CD4-positive, alpha-beta T cell (primary cell): ENCODE measurements at regions not wholly inside any gene's neighbourhood (a gene's known extent, or its start where the extent isn't known, plus 50 kb on each side); places are given as distances from the start of the nearest gene placed in this dataset.

Experiments used
- ATAC-seq: fragments of 200-7000 bp; cut with Tn5 transposase; one replicate; pipeline ENCODE4 v1.10.0; 2022; ENCODE audit warnings: mild to moderate bottlenecking; ENCODE audit not compliant: poor library complexity
- CTCF ChIA-PET: fragments of 350-600 bp; sonication (Branson Sonifier 250); formaldehyde crosslinking; loops from one replicate; lab custom pipeline; 2021; ENCODE audit warnings: antibody characterized with exemption, inconsistent platforms; lab: Charles Lee
- POLR2A ChIA-PET: fragments of 350-600 bp; sonication (Branson Sonifier 250); formaldehyde crosslinking; loops from one replicate; lab custom pipeline; 2021; ENCODE audit warnings: antibody characterized with exemption, inconsistent platforms; lab: Charles Lee
- DNase-seq, 14 experiments: peaks; one replicate each; pipeline ENCODE4 v3.0.0-alpha.2; 2013 to 2020; ENCODE audit warnings: mixed read lengths in 2 of 14
- H3K27ac ChIP-seq, 2 donors: one replicate each; pipeline versions ENCODE4 v1.5.1 to v1.7.0; 2013; ENCODE audit warnings: low read length in 2 of 2, low read depth in 1 of 2, mild to moderate bottlenecking in 1 of 2
- H3K27me3 ChIP-seq, 2 experiments: 1 replicate in 1 of 2; 2 replicates in 1 of 2; pipeline versions ENCODE4 v1.6.1 to v1.7.0; 2013; ENCODE audit warnings: low read length in 2 of 2, control low read depth in 1 of 2, mild to moderate bottlenecking in 1 of 2, moderate library complexity in 1 of 2; ENCODE audit not compliant: insufficient read depth in 2 of 2, control insufficient read depth in 1 of 2
- H3K36me3 ChIP-seq: one replicate; pipeline ENCODE4 v1.6.1; 2013; ENCODE audit warnings: low read length, control low read depth; ENCODE audit not compliant: insufficient read depth
- H3K4me1 ChIP-seq: one replicate; pipeline ENCODE4 v1.6.1; 2013; ENCODE audit warnings: low read length, control low read depth; ENCODE audit not compliant: insufficient read depth
- H3K4me3 ChIP-seq: one replicate; pipeline ENCODE4 v1.5.1; 2013; ENCODE audit warnings: mild to moderate bottlenecking, low read length, moderate library complexity
- H3K9me3 ChIP-seq, 2 experiments: 1 replicate in 1 of 2; 2 replicates in 1 of 2; pipeline versions ENCODE4 v1.6.1 to v1.7.0; 2013; ENCODE audit warnings: low read length in 2 of 2, mild to moderate bottlenecking in 2 of 2, control low read depth in 1 of 2, moderate library complexity in 1 of 2; ENCODE audit not compliant: control insufficient read depth in 1 of 2, insufficient read depth in 1 of 2
- H3K27ac Mint-ChIP-seq: one replicate; pipeline ENCODE4 v1.8.0; 2020; ENCODE audit warnings: mixed read lengths
- H3K27me3 Mint-ChIP-seq: one replicate; pipeline ENCODE4 v1.8.0; 2021; ENCODE audit warnings: mixed read lengths
- H3K36me3 Mint-ChIP-seq: one replicate; pipeline ENCODE4 v1.8.0; 2021; ENCODE audit warnings: low read depth, mixed read lengths
- H3K4me1 Mint-ChIP-seq: one replicate; pipeline ENCODE4 v1.8.0; 2021; ENCODE audit warnings: low read depth, mixed read lengths
- H3K4me3 Mint-ChIP-seq: one replicate; pipeline ENCODE4 v1.8.0; 2020; ENCODE audit warnings: mild to moderate bottlenecking, mixed read lengths
- H3K9me3 Mint-ChIP-seq: one replicate; pipeline ENCODE4 v1.8.0; 2020; ENCODE audit warnings: mixed read lengths
- intact Hi-C, 2 experiments: fragments of 100-400 bp; cut with DNase I in 1 of 2; cut with micrococcal nuclease in 1 of 2; formaldehyde crosslinking; loops; one replicate each; pipeline versions ENCODE4 v1.15.1 to v1.9.0; 2023 to 2025; cut with DNase I, micrococcal nuclease
- TF ChIP-seq, protein P1 (sequence below): fragments of 200-600 bp; IDR thresholded peaks from one replicate; pipeline ENCODE4 v1.8.0; 2022; ENCODE audit warnings: antibody characterized with exemption, mild to moderate bottlenecking

DNA sequence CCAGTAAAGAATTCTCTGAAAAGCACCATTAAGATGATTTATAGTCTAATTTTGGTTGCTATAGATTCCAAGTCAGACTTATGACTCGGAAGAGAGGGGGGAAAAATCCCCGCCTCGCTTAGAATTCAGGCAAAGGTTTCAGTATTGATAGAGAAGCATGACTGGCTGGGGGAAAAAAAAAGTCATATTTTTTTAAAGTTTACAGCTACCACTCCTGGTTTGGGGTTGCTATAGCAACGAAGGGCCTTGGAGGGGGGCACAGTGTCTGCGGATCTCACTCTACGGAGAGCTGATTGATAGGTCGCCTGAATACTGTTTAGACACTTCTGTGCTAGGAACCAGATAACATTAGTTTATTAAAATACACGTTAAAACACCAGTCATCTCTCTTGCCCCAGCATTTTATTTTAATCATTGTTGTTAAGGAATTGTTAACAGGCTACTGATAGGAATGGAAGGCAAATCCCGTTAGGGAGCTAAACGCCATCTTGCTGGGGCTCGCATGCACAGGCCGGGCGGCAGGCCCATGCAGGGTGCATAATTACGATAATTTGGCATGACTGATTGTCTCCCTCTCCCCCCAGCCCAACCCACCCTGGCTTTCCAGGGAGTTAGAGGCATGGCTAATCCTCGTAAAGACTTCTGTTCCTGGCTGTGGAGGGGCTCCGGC lies 380.0 kb upstream of the XYLT1 start:
- CTCF ChIA-PET, result no interaction called here
- H3K27ac Mint-ChIP-seq, result no peak overlapping the region
- DNase-seq (no peak), ATAC-seq (no peak)
- no peaks in the 10 kb centered on the region for H3K9me3 Mint-ChIP-seq
- POLR2A ChIA-PET, result no interaction called here
- Histone ChIP-seq H3K27ac (no peak overlapping the region), H3K36me3 (no peaks in the 10 kb centered on the region), H3K4me1 (no peaks in the 10 kb centered on the region), H3K4me3 (no peak overlapping the region), H3K9me3 (peaks cover 0 to 5% of the 10 kb centered on the region in 2 experiments), H3K27me3 (no peaks in the 10 kb centered on the region)
- H3K36me3 Mint-ChIP-seq, result no peaks in the 10 kb centered on the region
- TF ChIP-seq, protein P1, sequence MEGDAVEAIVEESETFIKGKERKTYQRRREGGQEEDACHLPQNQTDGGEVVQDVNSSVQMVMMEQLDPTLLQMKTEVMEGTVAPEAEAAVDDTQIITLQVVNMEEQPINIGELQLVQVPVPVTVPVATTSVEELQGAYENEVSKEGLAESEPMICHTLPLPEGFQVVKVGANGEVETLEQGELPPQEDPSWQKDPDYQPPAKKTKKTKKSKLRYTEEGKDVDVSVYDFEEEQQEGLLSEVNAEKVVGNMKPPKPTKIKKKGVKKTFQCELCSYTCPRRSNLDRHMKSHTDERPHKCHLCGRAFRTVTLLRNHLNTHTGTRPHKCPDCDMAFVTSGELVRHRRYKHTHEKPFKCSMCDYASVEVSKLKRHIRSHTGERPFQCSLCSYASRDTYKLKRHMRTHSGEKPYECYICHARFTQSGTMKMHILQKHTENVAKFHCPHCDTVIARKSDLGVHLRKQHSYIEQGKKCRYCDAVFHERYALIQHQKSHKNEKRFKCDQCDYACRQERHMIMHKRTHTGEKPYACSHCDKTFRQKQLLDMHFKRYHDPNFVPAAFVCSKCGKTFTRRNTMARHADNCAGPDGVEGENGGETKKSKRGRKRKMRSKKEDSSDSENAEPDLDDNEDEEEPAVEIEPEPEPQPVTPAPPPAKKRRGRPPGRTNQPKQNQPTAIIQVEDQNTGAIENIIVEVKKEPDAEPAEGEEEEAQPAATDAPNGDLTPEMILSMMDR, result no peak
- intact Hi-C loops, result no loop called here
- no peak overlapping the region for H3K4me3 Mint-ChIP-seq
- H3K27me3 Mint-ChIP-seq, result no peaks in the 10 kb centered on the region
- no peaks in the 10 kb centered on the region for H3K4me1 Mint-ChIP-seq

DNA sequence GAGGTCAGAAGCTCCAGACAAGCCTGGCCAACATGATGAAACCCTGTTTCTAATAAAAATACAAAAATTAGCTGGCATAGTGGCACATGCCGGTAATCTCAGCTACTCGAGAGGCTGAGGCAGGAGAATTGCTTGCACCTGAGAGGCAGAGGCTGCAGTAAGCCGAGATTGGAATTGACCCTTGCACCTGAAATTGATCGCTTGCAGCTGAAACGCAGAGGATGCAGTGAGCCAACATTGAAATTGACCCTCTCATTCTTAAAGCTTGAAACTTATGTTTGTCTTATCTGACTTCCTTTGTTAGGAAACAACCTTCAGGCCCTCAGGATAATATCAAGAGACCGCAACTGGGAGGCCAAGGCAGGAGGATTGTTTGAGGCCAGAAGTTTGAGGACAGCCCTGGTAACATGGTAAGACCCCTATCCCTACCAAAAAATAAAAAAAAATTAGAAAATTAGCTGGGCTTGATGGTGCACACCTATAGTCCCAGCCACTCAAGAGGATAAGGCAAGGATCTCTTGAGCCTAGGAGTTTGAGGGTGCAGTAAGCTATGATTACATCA lies 376.6 kb upstream of the XYLT1 start:
- H3K36me3 Mint-ChIP-seq, result no peaks in the 10 kb centered on the region
- ChIA-PET POLR2A (no interaction called here), CTCF (no interaction called here)
- no peak overlapping the region for H3K4me3 Mint-ChIP-seq
- no peaks in the 10 kb centered on the region for H3K36me3 ChIP-seq
- ATAC-seq (no peak), DNase-seq (no peak)
- TF ChIP-seq, protein P1, result no peak
- H3K9me3 Mint-ChIP-seq, result no peaks in the 10 kb centered on the region
- no peaks in the 10 kb centered on the region for H3K4me1 ChIP-seq
- H3K4me3 ChIP-seq, result no peak overlapping the region
- no peaks in the 10 kb centered on the region for H3K27me3 Mint-ChIP-seq
- no peaks in the 10 kb centered on the region for H3K9me3 ChIP-seq
- no peaks in the 10 kb centered on the region for H3K4me1 Mint-ChIP-seq
- no peak overlapping the region for H3K27ac Mint-ChIP-seq
- H3K27me3 ChIP-seq, result no peaks in the 10 kb centered on the region
- intact Hi-C loops, result no loop called here
- no peak overlapping the region for H3K27ac ChIP-seq

DNA sequence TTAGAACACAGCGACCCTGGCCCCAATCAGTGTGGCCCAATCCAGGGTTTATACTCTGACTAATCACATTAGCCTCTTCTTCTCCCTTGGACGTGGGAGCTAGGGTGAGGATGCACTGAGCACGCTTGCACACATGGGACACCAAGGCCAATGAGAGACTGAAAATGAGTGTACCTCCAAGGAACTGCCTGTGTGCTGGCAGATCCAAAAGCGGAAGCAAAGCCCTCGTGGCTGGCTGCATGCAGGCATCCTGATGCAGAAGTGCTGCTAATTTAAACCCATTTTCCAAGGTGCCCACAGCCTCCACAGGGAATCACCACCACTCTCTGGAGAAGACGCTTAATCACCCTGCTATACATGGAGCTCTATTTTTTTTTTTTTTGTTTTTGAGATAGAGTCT lies 375.3 kb upstream of the XYLT1 start:
- CTCF ChIA-PET, result no interaction called here
- ATAC-seq, result no peak
- H3K4me3 Mint-ChIP-seq, result no peak overlapping the region

More for the DNA sequence above, 375.3 kb upstream of the XYLT1 start:
- no peak overlapping the region for H3K27ac Mint-ChIP-seq
- H3K36me3 Mint-ChIP-seq, result no peaks in the 10 kb centered on the region
- no peaks in the 10 kb centered on the region for H3K9me3 Mint-ChIP-seq
- no peak overlapping the region for H3K4me3 ChIP-seq
- TF ChIP-seq, protein P1, result no peak
- no peaks in the 10 kb centered on the region for H3K27me3 Mint-ChIP-seq
- H3K4me1 ChIP-seq, result no peaks in the 10 kb centered on the region
- no peaks in the 10 kb centered on the region for H3K9me3 ChIP-seq
- intact Hi-C loops, result no loop called here
- H3K4me1 Mint-ChIP-seq, result no peaks in the 10 kb centered on the region
- POLR2A ChIA-PET, result no interaction called here
- no peaks in the 10 kb centered on the region for H3K27me3 ChIP-seq
- H3K27ac ChIP-seq, result no peak overlapping the region
- no peaks in the 10 kb centered on the region for H3K36me3 ChIP-seq
- DNase-seq, result no peak
